ENCODE measurements at regions not wholly inside any gene's neighbourhood (a gene's known extent, or its start where the extent isn't known, plus 50 kb on each side); places are given as distances from the start of the nearest gene placed in this dataset.

GRCh38 chr13:64471916-64472315 is 2758.2 kb downstream of the PCDH9 start:
- no peak for TF ChIP-seq CTCF (IDR thresholded peaks at IDR 0.05)
- TF ChIP-seq POLR2A (IDR thresholded peaks at IDR 0.05) = no peak

Data from gastroesophageal sphincter (tissue), 3 donors.